H1 (cell line): ENCODE measurements at regions not wholly inside any gene's neighbourhood (a gene's known extent, or its start where the extent isn't known, plus 50 kb on each side); places are given as distances from the start of the nearest gene placed in this dataset.

ENCODE experiments used
- CBX8 ChIP-seq: fragments of 300-800, 300-1000 bp; sonication (generic); IDR thresholded peaks from 2 replicates; pipeline ENCODE4 v1.7.1; 2016; ENCODE audit warnings: low read depth, low read length, borderline replicate concordance
- EGR1 ChIP-seq: IDR thresholded peaks from 2 replicates; pipeline ENCODE4 v1.6.1; 2011; ENCODE audit warnings: low read depth, low read length, borderline replicate concordance
- EZH2 ChIP-seq: fragments of 200-600 bp; sonication (generic); IDR thresholded peaks from 2 replicates; pipeline ENCODE4 v1.7.1; 2012; ENCODE audit warnings: low read depth, mild to moderate bottlenecking, moderate library complexity, low read length, inconsistent platforms; ENCODE audit not compliant: severe bottlenecking
- POLR2A ChIP-seq, 2 experiments: IDR thresholded peaks; 1 replicate in 1 of 2; 2 replicates in 1 of 2; pipeline ENCODE4 v1.6.1; 2011; ENCODE audit warnings: low read depth in 2 of 2, low read length in 2 of 2, mild to moderate bottlenecking in 2 of 2; ENCODE audit errors: control extremely low read depth in 1 of 2
- RAD21 ChIP-seq, 2 experiments: IDR thresholded peaks in 1 of 2; conservative IDR thresholded peaks in 1 of 2; 2 replicates each; pipeline ENCODE4 v1.6.1; 2011; ENCODE audit warnings: low read depth in 2 of 2, low read length in 2 of 2, improper control_type of control experiment in 1 of 2, inconsistent platforms in 1 of 2, mild to moderate bottlenecking in 1 of 2, moderate library complexity in 1 of 2
- RBBP5 ChIP-seq: IDR thresholded peaks from 2 replicates; pipeline ENCODE4 v1.7.1; 2012; ENCODE audit warnings: low read depth, mild to moderate bottlenecking, inconsistent platforms, low read length, moderate library complexity, borderline replicate concordance
- TF ChIP-seq, protein P1 (sequence below), 3 experiments: IDR thresholded peaks; 1 replicate in 2 of 3; 2 replicates in 1 of 3; pipeline versions ENCODE4 v1.5.1 to v1.6.1; 2011; ENCODE audit warnings: low read length in 3 of 3, mild to moderate bottlenecking in 3 of 3, inconsistent platforms in 2 of 3, low read depth in 1 of 3, moderate library complexity in 1 of 3; ENCODE audit not compliant: insufficient read depth in 1 of 3; ENCODE audit errors: control extremely low read depth in 1 of 3
- TF ChIP-seq, protein P2 (sequence below): IDR thresholded peaks from 2 replicates; pipeline ENCODE4 v1.6.1; 2011; ENCODE audit warnings: low read length, improper control_type of control experiment

DNA sequence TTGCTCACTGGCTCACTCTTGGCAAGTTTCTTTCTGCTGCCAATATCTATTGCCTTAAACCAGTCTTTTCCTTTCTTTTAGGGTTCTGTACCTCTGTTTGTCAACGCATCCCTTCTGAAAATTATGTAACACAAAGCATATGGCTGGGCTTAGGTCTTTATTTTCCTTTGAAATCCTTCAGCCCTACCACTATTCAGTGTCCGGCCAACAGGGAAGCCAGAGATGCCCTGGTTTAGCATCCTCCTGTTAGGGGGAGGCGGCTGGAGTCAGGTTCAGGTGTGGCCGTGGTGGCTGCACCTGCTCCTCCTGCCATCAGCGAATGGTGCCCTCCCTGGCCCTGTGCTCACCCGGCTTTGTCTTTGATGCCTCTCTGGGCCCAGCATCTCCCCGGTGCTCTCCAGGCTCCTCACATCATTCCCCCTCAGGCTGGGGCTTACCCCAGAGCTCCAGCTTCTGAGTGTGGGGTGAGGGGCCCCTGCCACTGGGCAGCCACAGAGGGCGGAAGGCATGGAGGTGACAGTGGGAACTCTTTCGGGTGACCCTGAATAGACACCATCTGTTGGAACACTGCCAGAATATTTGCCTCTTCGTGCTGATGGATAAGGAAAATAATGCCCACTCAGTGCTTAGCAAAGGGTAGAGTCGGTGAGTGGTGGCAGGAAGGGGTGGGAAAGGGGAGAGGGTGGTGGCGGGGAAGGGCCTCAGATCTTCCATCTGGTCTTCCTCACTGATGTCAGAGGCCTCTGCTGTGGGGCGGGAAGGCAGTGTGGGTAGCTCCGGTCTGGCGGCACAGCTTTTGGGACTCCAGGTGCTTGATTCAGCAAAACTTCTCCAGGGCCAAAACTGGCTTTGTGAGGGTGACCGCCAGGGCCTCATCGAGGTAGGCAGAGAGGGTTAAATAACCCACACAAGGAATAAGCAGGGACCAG, 97.2 kb downstream of the DACT2 start:
- TF ChIP-seq POLR2A (IDR thresholded peaks at IDR 0.05; ENCODE audit: control extremely low read depth in 1 of 2, low read depth in 2 of 2, low read length in 2 of 2) = no peak
- TF ChIP-seq EGR1 = no peak
- TF ChIP-seq RAD21 (IDR thresholded peaks at IDR 0.05 in 1 of 2, conservative IDR thresholded peaks at IDR 0.05 in 1 of 2; ENCODE audit: low read depth in 2 of 2, low read length in 2 of 2) = no peak
- TF ChIP-seq, protein P1, sequence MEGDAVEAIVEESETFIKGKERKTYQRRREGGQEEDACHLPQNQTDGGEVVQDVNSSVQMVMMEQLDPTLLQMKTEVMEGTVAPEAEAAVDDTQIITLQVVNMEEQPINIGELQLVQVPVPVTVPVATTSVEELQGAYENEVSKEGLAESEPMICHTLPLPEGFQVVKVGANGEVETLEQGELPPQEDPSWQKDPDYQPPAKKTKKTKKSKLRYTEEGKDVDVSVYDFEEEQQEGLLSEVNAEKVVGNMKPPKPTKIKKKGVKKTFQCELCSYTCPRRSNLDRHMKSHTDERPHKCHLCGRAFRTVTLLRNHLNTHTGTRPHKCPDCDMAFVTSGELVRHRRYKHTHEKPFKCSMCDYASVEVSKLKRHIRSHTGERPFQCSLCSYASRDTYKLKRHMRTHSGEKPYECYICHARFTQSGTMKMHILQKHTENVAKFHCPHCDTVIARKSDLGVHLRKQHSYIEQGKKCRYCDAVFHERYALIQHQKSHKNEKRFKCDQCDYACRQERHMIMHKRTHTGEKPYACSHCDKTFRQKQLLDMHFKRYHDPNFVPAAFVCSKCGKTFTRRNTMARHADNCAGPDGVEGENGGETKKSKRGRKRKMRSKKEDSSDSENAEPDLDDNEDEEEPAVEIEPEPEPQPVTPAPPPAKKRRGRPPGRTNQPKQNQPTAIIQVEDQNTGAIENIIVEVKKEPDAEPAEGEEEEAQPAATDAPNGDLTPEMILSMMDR (IDR thresholded peaks at IDR 0.05; ENCODE audit: control extremely low read depth in 1 of 3, insufficient read depth in 1 of 3, low read depth in 1 of 3, low read length in 3 of 3) = no peak
- no peak for TF ChIP-seq RBBP5
- no peak for TF ChIP-seq EZH2
- TF ChIP-seq, protein P2, sequence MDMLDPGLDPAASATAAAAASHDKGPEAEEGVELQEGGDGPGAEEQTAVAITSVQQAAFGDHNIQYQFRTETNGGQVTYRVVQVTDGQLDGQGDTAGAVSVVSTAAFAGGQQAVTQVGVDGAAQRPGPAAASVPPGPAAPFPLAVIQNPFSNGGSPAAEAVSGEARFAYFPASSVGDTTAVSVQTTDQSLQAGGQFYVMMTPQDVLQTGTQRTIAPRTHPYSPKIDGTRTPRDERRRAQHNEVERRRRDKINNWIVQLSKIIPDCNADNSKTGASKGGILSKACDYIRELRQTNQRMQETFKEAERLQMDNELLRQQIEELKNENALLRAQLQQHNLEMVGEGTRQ = no peak
- TF ChIP-seq CBX8 = no peak
